Neural cell (in vitro differentiated cells): ENCODE measurements at regions not wholly inside any gene's neighbourhood (a gene's known extent, or its start where the extent isn't known, plus 50 kb on each side); places are given as distances from the start of the nearest gene placed in this dataset.

Experiments used
- EP300 ChIP-seq: fragments of 450-650 bp; conservative IDR thresholded peaks from 2 replicates; pipeline ENCODE4 v1.6.1; 2014; ENCODE audit warnings: antibody characterized with exemption, mild to moderate bottlenecking, moderate library complexity; ENCODE audit not compliant: poor library complexity, severe bottlenecking
- TF ChIP-seq, protein P1 (sequence below): fragments of 450-650 bp; IDR thresholded peaks from 2 replicates; pipeline ENCODE4 v1.5.1; 2014; ENCODE audit warnings: antibody characterized with exemption, mild to moderate bottlenecking, moderate library complexity; ENCODE audit not compliant: poor library complexity, severe bottlenecking

DNA sequence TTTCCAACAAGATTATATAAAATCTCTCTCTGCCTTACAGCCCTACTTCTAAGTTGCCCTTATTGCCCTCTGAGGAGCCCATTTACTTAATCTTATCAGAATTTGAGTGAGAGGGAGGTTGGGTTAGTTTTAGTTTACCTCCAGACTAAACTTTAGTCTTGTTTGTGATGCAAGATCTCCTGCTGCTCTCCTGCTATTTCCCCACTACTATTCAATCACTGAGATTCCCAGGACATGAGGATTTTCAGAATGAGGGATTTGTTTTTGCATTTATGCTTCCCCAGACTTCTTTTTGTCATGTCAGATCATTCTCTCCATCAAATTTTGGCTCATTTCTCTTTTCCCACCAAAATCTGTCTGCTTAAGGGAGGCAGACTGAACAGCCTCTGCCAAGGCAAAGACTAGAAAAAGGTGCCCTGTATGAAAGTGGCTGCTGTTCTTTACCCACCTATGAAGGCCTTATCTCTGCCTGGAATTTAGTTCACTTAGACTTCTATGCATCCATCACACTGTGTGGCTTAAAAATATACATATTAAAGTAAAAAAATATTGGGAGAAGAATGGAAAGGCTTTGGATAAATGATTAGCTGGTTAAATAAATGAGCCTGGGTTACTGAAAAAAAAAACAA, 401.3 kb downstream of the PID1 start:
- TF ChIP-seq EP300 = no peak
- TF ChIP-seq, protein P1, sequence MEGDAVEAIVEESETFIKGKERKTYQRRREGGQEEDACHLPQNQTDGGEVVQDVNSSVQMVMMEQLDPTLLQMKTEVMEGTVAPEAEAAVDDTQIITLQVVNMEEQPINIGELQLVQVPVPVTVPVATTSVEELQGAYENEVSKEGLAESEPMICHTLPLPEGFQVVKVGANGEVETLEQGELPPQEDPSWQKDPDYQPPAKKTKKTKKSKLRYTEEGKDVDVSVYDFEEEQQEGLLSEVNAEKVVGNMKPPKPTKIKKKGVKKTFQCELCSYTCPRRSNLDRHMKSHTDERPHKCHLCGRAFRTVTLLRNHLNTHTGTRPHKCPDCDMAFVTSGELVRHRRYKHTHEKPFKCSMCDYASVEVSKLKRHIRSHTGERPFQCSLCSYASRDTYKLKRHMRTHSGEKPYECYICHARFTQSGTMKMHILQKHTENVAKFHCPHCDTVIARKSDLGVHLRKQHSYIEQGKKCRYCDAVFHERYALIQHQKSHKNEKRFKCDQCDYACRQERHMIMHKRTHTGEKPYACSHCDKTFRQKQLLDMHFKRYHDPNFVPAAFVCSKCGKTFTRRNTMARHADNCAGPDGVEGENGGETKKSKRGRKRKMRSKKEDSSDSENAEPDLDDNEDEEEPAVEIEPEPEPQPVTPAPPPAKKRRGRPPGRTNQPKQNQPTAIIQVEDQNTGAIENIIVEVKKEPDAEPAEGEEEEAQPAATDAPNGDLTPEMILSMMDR = no peak
